Mammary epithelial cell (primary cell): ENCODE measurements at regions not wholly inside any gene's neighbourhood (a gene's known extent, or its start where the extent isn't known, plus 50 kb on each side); places are given as distances from the start of the nearest gene placed in this dataset.

ENCODE experiments used
- CTCF ChIP-seq, 2 donors: IDR thresholded peaks in 1 of 2; conservative IDR thresholded peaks in 1 of 2; 2 replicates each; pipeline ENCODE4 v1.5.1; 2011 to 2012; ENCODE audit warnings: inconsistent platforms in 2 of 2, low read length in 2 of 2, mild to moderate bottlenecking in 2 of 2, control low read depth in 1 of 2, low read depth in 1 of 2; ENCODE audit not compliant: insufficient read depth in 1 of 2; ENCODE audit errors: extremely low read depth in 1 of 2
- EZH2 ChIP-seq: IDR thresholded peaks from 2 replicates; pipeline ENCODE4 v1.6.1; 2012; ENCODE audit warnings: low read length, inconsistent platforms, borderline replicate concordance

- TF ChIP-seq CTCF (conservative IDR thresholded peaks at IDR 0.05 in 1 of 2, IDR thresholded peaks at IDR 0.05 in 1 of 2; ENCODE audit: extremely low read depth in 1 of 2, insufficient read depth in 1 of 2, low read depth in 1 of 2, low read length in 2 of 2) (no peak), EZH2 (no peak)
These were observed 290.7 kb upstream of the PPARGC1A start for GRCh38 chr4:24180586-24180985.
